Testis (tissue), 2 donors: ENCODE measurements at regions not wholly inside any gene's neighbourhood (a gene's known extent, or its start where the extent isn't known, plus 50 kb on each side); places are given as distances from the start of the nearest gene placed in this dataset.

ENCODE experiments used
- CTCF ChIP-seq, 3 experiments: fragments of 450-650 bp in 2 of 3; fragments of 200-600 bp in 1 of 3; sonication (generic) in 1 of 3; IDR thresholded peaks; one replicate each; pipeline ENCODE4 v1.5.1; 2016 to 2019; ENCODE audit warnings: antibody characterized with exemption in 3 of 3, mild to moderate bottlenecking in 2 of 3, moderate library complexity in 1 of 3
- POLR2A ChIP-seq: fragments of 450-650 bp; IDR thresholded peaks from one replicate; pipeline ENCODE4 v1.6.1; 2017; ENCODE audit warnings: antibody characterized with exemption, mild to moderate bottlenecking, moderate library complexity

GRCh38 chr17:36747861-36748260 is 146.5 kb downstream of the MRM1 start:
- TF ChIP-seq POLR2A: no peak
- no peak for TF ChIP-seq CTCF (IDR thresholded peaks at IDR 0.05)
